IMR-90 (cell line): ENCODE measurements at regions not wholly inside any gene's neighbourhood (a gene's known extent, or its start where the extent isn't known, plus 50 kb on each side); places are given as distances from the start of the nearest gene placed in this dataset.
"Not testable (repeated sequence)": the region's sequence is repeated elsewhere in the genome, so short reads cannot be mapped to it uniquely, and the experiment has no call there.

Experiments
- ATAC-seq: fragments of 200-7000 bp; cut with Tn5 transposase; 2 replicates; pipeline ENCODE4 v1.9.1; 2020; ENCODE audit warnings: low read depth, mild to moderate bottlenecking, moderate library complexity
- BruUV-seq: library from RNA; stranded (reverse); fragments of 400-500 nt; replicated peaks from 2 replicates; lab custom pipeline; 2021; lab: Mats Ljungman, UMichigan
- CTCF ChIA-PET: fragments of 300-600 bp; formaldehyde crosslinking; extraction: SDS; loops from one replicate; lab custom pipeline; 2021; ENCODE audit warnings: antibody characterized with exemption; lab: Yijun Ruan, JAX
- POLR2A ChIA-PET: fragments of 300-600 bp; sonication (Branson Sonifier 250); formaldehyde crosslinking; loops from one replicate; lab custom pipeline; 2022; ENCODE audit warnings: antibody characterized with exemption; ENCODE audit not compliant: unreplicated experiment; lab: Charles Lee
- DNase-seq: peaks from one replicate; pipeline ENCODE4 v3.0.0; 2013
- H2AFZ ChIP-seq: replicated peaks from 2 replicates; pipeline ENCODE3; 2013; ENCODE audit warnings: low read length, mild to moderate bottlenecking; ENCODE audit not compliant: poor library complexity
- H2AK5ac ChIP-seq: 2 replicates; pipeline ENCODE4 v1.6.1; 2013; ENCODE audit warnings: low read depth, low read length, inconsistent platforms
- H2AK9ac ChIP-seq: replicated peaks from 2 replicates; pipeline ENCODE3; 2013; ENCODE audit warnings: mild to moderate bottlenecking, low read depth, low read length, moderate library complexity; ENCODE audit not compliant: poor library complexity
- H2BK120ac ChIP-seq: 2 replicates; pipeline ENCODE4 v1.6.1; 2013; ENCODE audit warnings: low read depth, low read length, inconsistent platforms
- H2BK15ac ChIP-seq: 3 replicates; pipeline ENCODE4 v1.6.1; 2013; ENCODE audit warnings: low read depth, low read length, inconsistent platforms
- H2BK20ac ChIP-seq: 2 replicates; pipeline ENCODE4 v1.6.1; 2013; ENCODE audit warnings: low read depth, mild to moderate bottlenecking, inconsistent platforms, low read length, moderate library complexity
- H2BK5ac ChIP-seq: 2 replicates; pipeline ENCODE4 v1.6.1; 2013; ENCODE audit warnings: mild to moderate bottlenecking, low read depth, low read length, inconsistent platforms; ENCODE audit not compliant: poor library complexity, severe bottlenecking
- H3K14ac ChIP-seq: replicated peaks from 2 replicates; pipeline ENCODE4 v1.6.1; 2013; ENCODE audit warnings: low read depth, low read length, inconsistent platforms
- H3K18ac ChIP-seq: 2 replicates; pipeline ENCODE4 v1.6.1; 2013; ENCODE audit warnings: low read depth, low read length, control low read depth
- H3K23ac ChIP-seq: 2 replicates; pipeline ENCODE4 v1.6.1; 2013; ENCODE audit warnings: low read depth, low read length, inconsistent platforms
- H3K27ac ChIP-seq: 2 replicates; pipeline ENCODE4 v1.5.1; 2013; ENCODE audit warnings: mild to moderate bottlenecking, control low read depth, low read length; ENCODE audit not compliant: insufficient read depth
- H3K27me3 ChIP-seq: 2 replicates; pipeline ENCODE4 v1.6.1; 2013; ENCODE audit warnings: low read length; ENCODE audit not compliant: control insufficient read depth, insufficient read depth
- H3K36me3 ChIP-seq: 2 replicates; pipeline ENCODE4 v1.6.1; 2013; ENCODE audit warnings: low read length, mixed read lengths; ENCODE audit not compliant: control insufficient read depth, insufficient read depth
- H3K4ac ChIP-seq: 2 replicates; pipeline ENCODE4 v1.6.1; 2013; ENCODE audit warnings: low read depth, low read length, inconsistent platforms
- H3K4me1 ChIP-seq: 2 replicates; pipeline ENCODE4 v1.6.1; 2013; ENCODE audit warnings: low read length, mixed read lengths; ENCODE audit not compliant: control insufficient read depth, insufficient read depth
- H3K4me2 ChIP-seq: 2 replicates; pipeline ENCODE4 v1.6.1; 2013; ENCODE audit warnings: low read depth, mild to moderate bottlenecking, control low read depth, low read length, moderate library complexity
- H3K4me3 ChIP-seq: 2 replicates; pipeline ENCODE4 v1.5.1; 2013; ENCODE audit warnings: low read depth, mild to moderate bottlenecking, control low read depth, low read length, moderate library complexity; ENCODE audit not compliant: insufficient read depth
- H3K56ac ChIP-seq: 2 replicates; pipeline ENCODE4 v1.6.1; 2013; ENCODE audit warnings: low read length, inconsistent platforms; ENCODE audit not compliant: insufficient read depth; ENCODE audit errors: extremely low read depth
- H3K79me1 ChIP-seq, 2 experiments: 2 replicates each; pipeline ENCODE4 v1.6.1; 2013; ENCODE audit warnings: low read length in 2 of 2, inconsistent platforms in 1 of 2, low read depth in 1 of 2
- H3K9ac ChIP-seq: 2 replicates; pipeline ENCODE4 v1.6.1; 2013; ENCODE audit warnings: low read depth, low read length, control low read depth
- H3K9me1 ChIP-seq: 2 replicates; pipeline ENCODE4 v1.6.1; 2013; ENCODE audit warnings: low read length, inconsistent platforms; ENCODE audit not compliant: insufficient read depth
- H3K9me3 ChIP-seq: 2 replicates; pipeline ENCODE4 v1.6.1; 2013; ENCODE audit warnings: low read length; ENCODE audit not compliant: control insufficient read depth, insufficient read depth
- H4K20me1 ChIP-seq: 2 replicates; pipeline ENCODE4 v1.6.1; 2013; ENCODE audit warnings: low read length, inconsistent platforms; ENCODE audit not compliant: insufficient read depth
- H4K5ac ChIP-seq: 2 replicates; pipeline ENCODE4 v1.6.1; 2013; ENCODE audit warnings: mild to moderate bottlenecking, low read depth, low read length, control low read depth
- H4K8ac ChIP-seq, 2 experiments: 2 replicates each; pipeline ENCODE4 v1.6.1; 2013; ENCODE audit warnings: low read depth in 2 of 2, low read length in 2 of 2, control low read depth in 1 of 2, inconsistent platforms in 1 of 2
- H4K91ac ChIP-seq: 2 replicates; pipeline ENCODE4 v1.6.1; 2013; ENCODE audit warnings: low read depth, low read length, inconsistent platforms; ENCODE audit not compliant: insufficient read depth
- WGBS, 2 experiments: methylation state at CpG; one replicate each; pipeline versions ENCODE4 v1.1.5 to v1.1.7; 2013; ENCODE audit warnings: missing lambda C conversion rate in 2 of 2; ENCODE audit not compliant: insufficient read length in 1 of 2; ENCODE audit errors: extremely low coverage in 2 of 2; 5-methylcytosine and 5-hydroxymethylcytosine counted together
- dilution Hi-C: fragments of 300-500 bp; cut with HindIII; formaldehyde crosslinking; loops from one replicate; pipeline ENCODE4 v1.14.3; 2018; ENCODE audit warnings: low sequenced_read_pairs; ENCODE audit not compliant: unreplicated experiment
- in situ Hi-C: fragments of 300-500 bp; cut with MboI; formaldehyde crosslinking; loops from 3 replicates; pipeline ENCODE4 v1.14.3; 2019; ENCODE audit warnings: low sequenced_read_pairs, inconsistent platforms, mixed read lengths
- intact Hi-C: fragments of 100-400 bp; cut with micrococcal nuclease; formaldehyde crosslinking; loops from 2 replicates; pipeline ENCODE4 v1.10.0; 2022

DNA sequence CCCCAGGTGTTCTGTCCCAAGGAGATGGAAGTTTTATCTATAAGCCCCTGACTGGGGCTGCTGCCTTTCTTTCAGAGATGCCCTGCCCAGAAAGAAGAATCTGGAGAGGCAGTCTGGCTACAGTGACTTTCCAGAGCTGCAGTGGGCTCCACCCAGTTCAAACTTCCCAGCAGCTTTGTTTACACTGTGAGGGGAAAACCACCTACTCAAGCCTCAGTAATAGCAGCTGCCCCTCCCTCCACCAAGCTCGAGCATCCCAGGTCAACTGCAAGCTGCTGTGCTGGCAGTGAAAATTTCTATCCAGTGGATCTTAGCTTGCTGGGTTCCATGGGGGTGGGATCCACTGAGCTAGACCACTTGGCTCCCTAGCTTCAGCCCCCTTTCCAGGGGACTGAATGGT lies 125.0 kb downstream of the TRIM42 start:
- H3K4me1 ChIP-seq, H3K56ac ChIP-seq, H3K14ac ChIP-seq, H4K91ac ChIP-seq, H2BK15ac ChIP-seq, H2BK5ac ChIP-seq, H2AFZ ChIP-seq, dilution Hi-C loops, BruUV-seq, H3K9ac ChIP-seq, H2BK20ac ChIP-seq, H3K23ac ChIP-seq, H3K18ac ChIP-seq, intact Hi-C loops, H3K9me1 ChIP-seq, H2AK9ac ChIP-seq, in situ Hi-C loops, H3K4me3 ChIP-seq, DNase-seq, H3K9me3 ChIP-seq, H3K27ac ChIP-seq, H3K27me3 ChIP-seq, H4K5ac ChIP-seq, H3K4me2 ChIP-seq, CTCF ChIA-PET, H2AK5ac ChIP-seq, H4K20me1 ChIP-seq, H4K8ac ChIP-seq, H3K79me1 ChIP-seq, H3K36me3 ChIP-seq, H3K4ac ChIP-seq, H2BK120ac ChIP-seq, POLR2A ChIA-PET, ATAC-seq: not testable (repeated sequence)
- WGBS, 2 experiments = no CpG with 5 or more reads among the region's 1 CpG
